ENCODE measurements at regions not wholly inside any gene's neighbourhood (a gene's known extent, or its start where the extent isn't known, plus 50 kb on each side); places are given as distances from the start of the nearest gene placed in this dataset.

GRCh38 chr21:16376673-16377072, 646.9 kb downstream of the USP25 start:
- DNase-seq, result no peak
- H3K27me3 ChIP-seq (replicated peaks; ENCODE audit: control insufficient read depth, insufficient read depth, low read length), result no peaks in the 10 kb centered on the region
- H3K4me3 Mint-ChIP-seq (ENCODE audit: unreplicated experiment), result no peak overlapping the region
- H3K4me3 ChIP-seq (ENCODE audit: low read depth, low read length), result no peak overlapping the region
- no TSS peak for BruUV-seq (replicated peaks)
- no peaks in the 10 kb centered on the region for H3K9me3 Mint-ChIP-seq (ENCODE audit: unreplicated experiment)
- TF ChIP-seq CTCF (IDR thresholded peaks at IDR 0.05; ENCODE audit: insufficient read depth in 1 of 2, low read depth in 1 of 2, low read length in 1 of 2, severe bottlenecking in 1 of 2, unreplicated experiment in 1 of 2), result no peak
- no peaks in the 10 kb centered on the region for H3K4me1 Mint-ChIP-seq (ENCODE audit: low read depth, unreplicated experiment)
- intact Hi-C loops (cut with micrococcal nuclease; ENCODE audit: unreplicated experiment), result no loop called here
- H3K36me3 ChIP-seq (ENCODE audit: control insufficient read depth, insufficient read depth, low read length), result no peaks in the 10 kb centered on the region
- POLR2A ChIA-PET, result no interaction called here
- no peak overlapping the region for H3K27ac Mint-ChIP-seq (ENCODE audit: unreplicated experiment)
- H3K36me3 Mint-ChIP-seq (ENCODE audit: insufficient read depth, unreplicated experiment), result no peaks in the 10 kb centered on the region
- CTCF ChIA-PET, result no interaction called here
- no peaks in the 10 kb centered on the region for H3K4me1 ChIP-seq
- no peaks in the 10 kb centered on the region for H3K27me3 Mint-ChIP-seq (ENCODE audit: insufficient read depth, unreplicated experiment)
- H3K9me3 ChIP-seq, result no peaks in the 10 kb centered on the region

GRCh38 chr21:16377120-16377658, 647.4 kb downstream of the USP25 start:
- no peak for TF ChIP-seq CTCF (IDR thresholded peaks at IDR 0.05; ENCODE audit: insufficient read depth in 1 of 2, low read depth in 1 of 2, low read length in 1 of 2, severe bottlenecking in 1 of 2, unreplicated experiment in 1 of 2)

GRCh38 chr21:16377857-16378256, 648.1 kb downstream of the USP25 start:
- no peak for DNase-seq
- Histone ChIP-seq H3K9me3 (no peaks in the 10 kb centered on the region), H3K27me3 (replicated peaks; ENCODE audit: control insufficient read depth, insufficient read depth, low read length) (no peaks in the 10 kb centered on the region), H3K4me3 (ENCODE audit: low read depth, low read length) (no peak overlapping the region), H3K36me3 (ENCODE audit: control insufficient read depth, insufficient read depth, low read length) (no peaks in the 10 kb centered on the region), H3K4me1 (no peaks in the 10 kb centered on the region)
- Mint-ChIP-seq H3K36me3 (ENCODE audit: insufficient read depth, unreplicated experiment) (no peaks in the 10 kb centered on the region), H3K27ac (ENCODE audit: unreplicated experiment) (no peak overlapping the region), H3K9me3 (ENCODE audit: unreplicated experiment) (no peaks in the 10 kb centered on the region), H3K4me3 (ENCODE audit: unreplicated experiment) (no peak overlapping the region), H3K4me1 (ENCODE audit: low read depth, unreplicated experiment) (no peaks in the 10 kb centered on the region), H3K27me3 (ENCODE audit: insufficient read depth, unreplicated experiment) (no peaks in the 10 kb centered on the region)
- BruUV-seq (replicated peaks), result no TSS peak
- intact Hi-C loops (cut with micrococcal nuclease; ENCODE audit: unreplicated experiment), result no loop called here
- ChIA-PET POLR2A (no interaction called here), CTCF (no interaction called here)
- no peak for TF ChIP-seq CTCF (IDR thresholded peaks at IDR 0.05; ENCODE audit: insufficient read depth in 1 of 2, low read depth in 1 of 2, low read length in 1 of 2, severe bottlenecking in 1 of 2, unreplicated experiment in 1 of 2)

More at GRCh38 chr21:16377120-16377658, 647.4 kb downstream of the USP25 start:
- Mint-ChIP-seq H3K4me1 (ENCODE audit: low read depth, unreplicated experiment) (no peaks in the 10 kb centered on the region), H3K27ac (ENCODE audit: unreplicated experiment) (no peak overlapping the region), H3K4me3 (ENCODE audit: unreplicated experiment) (no peak overlapping the region), H3K9me3 (ENCODE audit: unreplicated experiment) (no peaks in the 10 kb centered on the region), H3K27me3 (ENCODE audit: insufficient read depth, unreplicated experiment) (no peaks in the 10 kb centered on the region), H3K36me3 (ENCODE audit: insufficient read depth, unreplicated experiment) (no peaks in the 10 kb centered on the region)
- Histone ChIP-seq H3K36me3 (ENCODE audit: control insufficient read depth, insufficient read depth, low read length) (no peaks in the 10 kb centered on the region), H3K27me3 (replicated peaks; ENCODE audit: control insufficient read depth, insufficient read depth, low read length) (no peaks in the 10 kb centered on the region), H3K9me3 (no peaks in the 10 kb centered on the region), H3K4me1 (no peaks in the 10 kb centered on the region), H3K4me3 (ENCODE audit: low read depth, low read length) (no peak overlapping the region)
- BruUV-seq (replicated peaks), result no TSS peak
- CTCF ChIA-PET, result no interaction called here
- intact Hi-C loops (cut with micrococcal nuclease; ENCODE audit: unreplicated experiment), result no loop called here
- POLR2A ChIA-PET, result no interaction called here
- no peak for DNase-seq
